OCI-LY7 (cell line): ENCODE measurements at regions not wholly inside any gene's neighbourhood (a gene's known extent, or its start where the extent isn't known, plus 50 kb on each side); places are given as distances from the start of the nearest gene placed in this dataset.

Experiments used
- BruUV-seq: library from RNA; stranded (reverse); fragments of 400-500 nt; replicated peaks from 2 replicates; lab custom pipeline; 2021; lab: Mats Ljungman, UMichigan
- CTCF ChIA-PET: fragments of 300-600 bp; sonication (Branson Sonifier 250); formaldehyde crosslinking; loops from one replicate; lab custom pipeline; 2022; ENCODE audit warnings: antibody characterized with exemption; ENCODE audit not compliant: unreplicated experiment; lab: Charles Lee
- POLR2A ChIA-PET: fragments of 300-600 bp; sonication (Branson Sonifier 250); formaldehyde crosslinking; loops from one replicate; lab custom pipeline; 2022; ENCODE audit warnings: antibody characterized with exemption; lab: Charles Lee
- DNase-seq: peaks from one replicate; pipeline ENCODE4 v3.0.0-alpha.2; 2015; ENCODE audit warnings: low spot score
- H2AFZ ChIP-seq: fragments of 200-600 bp; sonication (generic), shearing (Covaris generic); 2 replicates; pipeline ENCODE4 v1.6.1; 2014; ENCODE audit warnings: mild to moderate bottlenecking, antibody characterized with exemption, low read length, moderate library complexity
- H3K27ac ChIP-seq: fragments of 200-600 bp; sonication (generic); 2 replicates; pipeline ENCODE4 v1.5.1; 2014; ENCODE audit warnings: mixed run types, low read depth, mild to moderate bottlenecking, moderate library complexity, low read length, inconsistent platforms; ENCODE audit not compliant: poor library complexity, severe bottlenecking
- H3K36me3 ChIP-seq: fragments of 200-600 bp; sonication (generic); 2 replicates; pipeline ENCODE4 v1.6.1; 2014; ENCODE audit warnings: mild to moderate bottlenecking, antibody characterized with exemption, low read length, moderate library complexity, mixed read lengths; ENCODE audit not compliant: insufficient read depth
- H3K4me1 ChIP-seq: fragments of 200-600 bp; sonication (generic); 2 replicates; pipeline ENCODE4 v1.5.1; 2014; ENCODE audit warnings: mild to moderate bottlenecking, low read length; ENCODE audit not compliant: insufficient read depth, poor library complexity, severe bottlenecking
- H3K4me2 ChIP-seq: fragments of 200-600 bp; sonication (generic); 2 replicates; pipeline ENCODE4 v1.6.1; 2014; ENCODE audit warnings: mild to moderate bottlenecking, low read length
- H3K4me3 ChIP-seq: fragments of 200-600 bp; sonication (generic); 2 replicates; pipeline ENCODE4 v1.5.1; 2014; ENCODE audit warnings: mild to moderate bottlenecking, low read depth, low read length; ENCODE audit not compliant: poor library complexity, severe bottlenecking
- H3K79me2 ChIP-seq: fragments of 200-600 bp; sonication (generic); 2 replicates; pipeline ENCODE4 v1.6.1; 2016; ENCODE audit warnings: low read depth, mild to moderate bottlenecking, low read length, moderate library complexity, mixed read lengths; ENCODE audit not compliant: insufficient read depth
- H3K9me2 ChIP-seq: fragments of 200-600 bp; sonication (generic); 2 replicates; pipeline ENCODE4 v1.6.1; 2016; ENCODE audit warnings: mild to moderate bottlenecking, low read length, mixed read lengths; ENCODE audit not compliant: insufficient read depth
- H3K9me3 ChIP-seq: fragments of 200-600 bp; sonication (generic); 2 replicates; pipeline ENCODE4 v1.6.1; 2014; ENCODE audit warnings: mild to moderate bottlenecking, mixed run types, low read length, mixed read lengths
- H4K20me1 ChIP-seq: fragments of 200-600 bp; sonication (generic); 2 replicates; pipeline ENCODE4 v1.6.1; 2014; ENCODE audit warnings: mild to moderate bottlenecking, antibody characterized with exemption, low read length, moderate library complexity, mixed read lengths; ENCODE audit not compliant: insufficient read depth
- CTCF ChIP-seq: fragments of 200-600 bp; sonication (generic); conservative IDR thresholded peaks from 2 replicates; pipeline ENCODE4 v1.5.1; 2014; ENCODE audit warnings: mild to moderate bottlenecking, antibody characterized with exemption, low read length, moderate library complexity, mixed read lengths
- EZH2phosphoT487 ChIP-seq: fragments of 200-600 bp; sonication (generic); IDR thresholded peaks from 2 replicates; pipeline ENCODE4 v1.6.1; 2018; ENCODE audit warnings: low read depth, borderline replicate concordance, mild to moderate bottlenecking, mixed run types, antibody characterized with exemption, low read length, moderate library complexity, mixed read lengths
- intact Hi-C: fragments of 100-400 bp; cut with micrococcal nuclease; formaldehyde crosslinking; loops from one replicate; pipeline ENCODE4 v1.10.0; 2022; ENCODE audit not compliant: unreplicated experiment

DNA sequence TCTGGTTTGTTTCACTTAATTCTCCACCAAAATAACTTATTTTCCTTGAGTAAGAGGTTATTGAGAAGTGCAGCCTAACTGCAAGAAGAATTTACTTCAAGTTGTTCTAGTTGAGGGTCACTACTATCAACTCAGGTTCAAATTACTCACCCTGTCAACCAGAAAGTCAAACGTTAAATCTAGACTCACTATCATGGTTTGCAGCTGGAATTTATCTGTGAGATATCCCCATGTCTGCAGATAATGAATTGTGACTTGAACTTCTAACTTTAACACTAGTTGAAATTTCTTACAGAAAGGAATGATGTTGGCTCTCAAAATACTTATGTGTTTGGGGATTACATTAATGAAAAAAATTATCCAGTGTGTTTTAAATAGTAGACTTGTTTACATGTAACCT is 1145.7 kb upstream of the NXPH2 start:
- Histone ChIP-seq H3K4me3 (no peak overlapping the region), H3K79me2 (no peaks in the 10 kb centered on the region), H2AFZ (no peak overlapping the region), H3K4me1 (no peaks in the 10 kb centered on the region), H3K27ac (no peak overlapping the region), H3K9me2 (no peaks in the 10 kb centered on the region), H3K9me3 (no peaks in the 10 kb centered on the region), H4K20me1 (no peaks in the 10 kb centered on the region), H3K36me3 (no peaks in the 10 kb centered on the region), H3K4me2 (no peak overlapping the region)
- CTCF ChIA-PET: no interaction called here
- no peak for TF ChIP-seq CTCF
- TF ChIP-seq EZH2phosphoT487: no peak
- POLR2A ChIA-PET: no interaction called here
- intact Hi-C loops: no loop called here
- BruUV-seq: no TSS peak
- no peak for DNase-seq

DNA sequence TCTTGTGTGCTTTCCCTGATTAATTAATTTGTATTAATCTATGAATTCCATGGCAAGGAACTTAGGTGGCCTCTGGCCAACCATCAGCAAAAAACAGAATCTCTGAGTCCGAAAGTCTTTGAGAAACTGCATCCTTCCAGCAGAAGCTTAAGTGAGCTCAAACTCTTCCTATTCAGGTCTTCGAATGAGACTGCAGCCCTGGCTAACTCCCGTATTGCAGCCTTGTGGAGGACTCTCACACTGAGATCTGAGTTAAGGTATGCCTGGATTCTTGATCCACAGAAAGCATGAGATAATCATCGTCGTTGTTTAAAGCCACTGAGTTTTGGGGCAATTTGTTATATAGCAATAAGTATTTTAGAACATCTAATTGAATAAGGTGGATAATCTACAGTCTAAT is 1143.9 kb upstream of the NXPH2 start:
- BruUV-seq: no TSS peak
- POLR2A ChIA-PET: no interaction called here

GRCh38 chr2:139918982-139919381 is 1138.8 kb upstream of the NXPH2 start:
- Histone ChIP-seq H2AFZ (no peak overlapping the region), H4K20me1 (no peaks in the 10 kb centered on the region), H3K79me2 (no peaks in the 10 kb centered on the region), H3K9me2 (no peaks in the 10 kb centered on the region), H3K4me2 (no peak overlapping the region), H3K4me1 (no peaks in the 10 kb centered on the region), H3K27ac (no peak overlapping the region), H3K4me3 (no peak overlapping the region), H3K9me3 (no peaks in the 10 kb centered on the region), H3K36me3 (no peaks in the 10 kb centered on the region)
- ChIA-PET CTCF (no interaction called here), POLR2A (no interaction called here)
- BruUV-seq: no TSS peak
- intact Hi-C loops: no loop called here
- DNase-seq: no peak
- TF ChIP-seq CTCF: no peak

More for the DNA sequence above, 1143.9 kb upstream of the NXPH2 start:
- Histone ChIP-seq H3K4me1 (no peaks in the 10 kb centered on the region), H4K20me1 (no peaks in the 10 kb centered on the region), H3K9me3 (no peaks in the 10 kb centered on the region), H3K27ac (no peak overlapping the region), H3K4me3 (no peak overlapping the region), H3K79me2 (no peaks in the 10 kb centered on the region), H2AFZ (no peak overlapping the region), H3K9me2 (no peaks in the 10 kb centered on the region), H3K36me3 (no peaks in the 10 kb centered on the region), H3K4me2 (no peak overlapping the region)
- intact Hi-C loops: no loop called here
- TF ChIP-seq EZH2phosphoT487: no peak
- no peak for TF ChIP-seq CTCF
- CTCF ChIA-PET: no interaction called here
- DNase-seq: no peak
